Daoy (cell line): ENCODE measurements at regions not wholly inside any gene's neighbourhood (a gene's known extent, or its start where the extent isn't known, plus 50 kb on each side); places are given as distances from the start of the nearest gene placed in this dataset.

Experiments used
- DNase-seq: peaks from one replicate; pipeline ENCODE4 v3.0.0-alpha.2; 2015; ENCODE audit warnings: low read depth

GRCh38 chr2:147363181-147363580, 481.6 kb upstream of the ACVR2A start:
- no peak for DNase-seq

- no peak for DNase-seq
These were observed 486.5 kb upstream of the ACVR2A start for GRCh38 chr2:147358375-147358774.

- DNase-seq: no peak
These were observed 488.7 kb upstream of the ACVR2A start for GRCh38 chr2:147356157-147356556.

GRCh38 chr2:147355706-147356105, 489.1 kb upstream of the ACVR2A start:
- no peak for DNase-seq

- DNase-seq: no peak
These were observed 491.8 kb upstream of the ACVR2A start for GRCh38 chr2:147353072-147353381.

GRCh38 chr2:147352264-147353071, 492.4 kb upstream of the ACVR2A start:
- no peak for DNase-seq

GRCh38 chr2:147351784-147352183, 493.0 kb upstream of the ACVR2A start:
- DNase-seq: no peak

GRCh38 chr2:147348931-147349555, 495.8 kb upstream of the ACVR2A start:
- no peak for DNase-seq

- no peak for DNase-seq
These were observed 498.7 kb upstream of the ACVR2A start for GRCh38 chr2:147346142-147346541.

GRCh38 chr2:147345246-147345645, 499.6 kb upstream of the ACVR2A start:
- DNase-seq: no peak

GRCh38 chr2:147342329-147342728, 502.5 kb upstream of the ACVR2A start:
- no peak for DNase-seq

GRCh38 chr2:147331790-147332419, 512.9 kb upstream of the ACVR2A start:
- no peak for DNase-seq

- DNase-seq: no peak
These were observed 513.9 kb upstream of the ACVR2A start for GRCh38 chr2:147330925-147331324.

GRCh38 chr2:147327613-147328012, 517.2 kb upstream of the ACVR2A start:
- DNase-seq: no peak

GRCh38 chr2:147325990-147326389, 518.8 kb upstream of the ACVR2A start:
- no peak for DNase-seq

- DNase-seq: no peak
These were observed 524.7 kb upstream of the ACVR2A start for GRCh38 chr2:147320146-147320545.

GRCh38 chr2:147311058-147311430, 533.8 kb upstream of the ACVR2A start:
- no peak for DNase-seq

GRCh38 chr2:147310335-147311057, 534.3 kb upstream of the ACVR2A start:
- DNase-seq: no peak

- DNase-seq: no peak
These were observed 547.0 kb upstream of the ACVR2A start for GRCh38 chr2:147297820-147298219.

GRCh38 chr2:147294825-147295392, 549.9 kb upstream of the ACVR2A start:
- DNase-seq: no peak

GRCh38 chr2:147293991-147294824, 550.6 kb upstream of the ACVR2A start:
- DNase-seq: no peak
